ENCODE measurements at regions not wholly inside any gene's neighbourhood (a gene's known extent, or its start where the extent isn't known, plus 50 kb on each side); places are given as distances from the start of the nearest gene placed in this dataset.

- TF ChIP-seq POLR2AphosphoS5 (IDR thresholded peaks at IDR 0.05) (no peak), POLR2A (IDR thresholded peaks at IDR 0.05) (no peak)
- TF ChIP-seq, protein P1, sequence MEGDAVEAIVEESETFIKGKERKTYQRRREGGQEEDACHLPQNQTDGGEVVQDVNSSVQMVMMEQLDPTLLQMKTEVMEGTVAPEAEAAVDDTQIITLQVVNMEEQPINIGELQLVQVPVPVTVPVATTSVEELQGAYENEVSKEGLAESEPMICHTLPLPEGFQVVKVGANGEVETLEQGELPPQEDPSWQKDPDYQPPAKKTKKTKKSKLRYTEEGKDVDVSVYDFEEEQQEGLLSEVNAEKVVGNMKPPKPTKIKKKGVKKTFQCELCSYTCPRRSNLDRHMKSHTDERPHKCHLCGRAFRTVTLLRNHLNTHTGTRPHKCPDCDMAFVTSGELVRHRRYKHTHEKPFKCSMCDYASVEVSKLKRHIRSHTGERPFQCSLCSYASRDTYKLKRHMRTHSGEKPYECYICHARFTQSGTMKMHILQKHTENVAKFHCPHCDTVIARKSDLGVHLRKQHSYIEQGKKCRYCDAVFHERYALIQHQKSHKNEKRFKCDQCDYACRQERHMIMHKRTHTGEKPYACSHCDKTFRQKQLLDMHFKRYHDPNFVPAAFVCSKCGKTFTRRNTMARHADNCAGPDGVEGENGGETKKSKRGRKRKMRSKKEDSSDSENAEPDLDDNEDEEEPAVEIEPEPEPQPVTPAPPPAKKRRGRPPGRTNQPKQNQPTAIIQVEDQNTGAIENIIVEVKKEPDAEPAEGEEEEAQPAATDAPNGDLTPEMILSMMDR (IDR thresholded peaks at IDR 0.05 in 8 of 11, conservative IDR thresholded peaks at IDR 0.05 in 3 of 11): peak in 7 of 11 experiments; percentile 21 to 51 (median 34)
Measured at GRCh38 chr16:72241930-72242329, 70.0 kb upstream of the PMFBP1 start.
